Nephron progenitor cell (in vitro differentiated cells): ENCODE measurements at regions not wholly inside any gene's neighbourhood (a gene's known extent, or its start where the extent isn't known, plus 50 kb on each side); places are given as distances from the start of the nearest gene placed in this dataset.

Source experiments
- DNase-seq: peaks from one replicate; pipeline ENCODE4 v3.0.0; 2021
- H3K27ac Mint-ChIP-seq: 2 replicates; pipeline ENCODE4 v1.8.0; 2021; ENCODE audit warnings: mild to moderate bottlenecking, moderate library complexity, mixed read lengths
- H3K27me3 Mint-ChIP-seq: 2 replicates; pipeline ENCODE4 v1.8.0; 2021; ENCODE audit warnings: mild to moderate bottlenecking, low read depth, mixed read lengths; ENCODE audit not compliant: poor library complexity
- H3K36me3 Mint-ChIP-seq: 2 replicates; pipeline ENCODE4 v1.8.0; 2021; ENCODE audit warnings: low read depth, mixed read lengths
- H3K4me1 Mint-ChIP-seq: 2 replicates; pipeline ENCODE4 v1.8.0; 2021; ENCODE audit warnings: mixed read lengths
- H3K4me3 Mint-ChIP-seq: 2 replicates; pipeline ENCODE4 v1.8.0; 2021; ENCODE audit warnings: mild to moderate bottlenecking, moderate library complexity, mixed read lengths
- H3K9me3 Mint-ChIP-seq: 2 replicates; pipeline ENCODE4 v1.8.0; 2021; ENCODE audit warnings: mild to moderate bottlenecking, moderate library complexity, mixed read lengths
- CTCF ChIP-seq: fragments of 200-600 bp; sonication (generic); IDR thresholded peaks from 2 replicates; pipeline ENCODE4 v1.5.0; 2021; ENCODE audit warnings: antibody characterized with exemption

- peaks cover 11% of the 10 kb centered on the region for H3K36me3 Mint-ChIP-seq
- H3K27ac Mint-ChIP-seq: no peak overlapping the region
- peaks cover 26% of the 10 kb centered on the region for H3K4me1 Mint-ChIP-seq
- no peak for DNase-seq
- peaks cover 4% of the 10 kb centered on the region for H3K27me3 Mint-ChIP-seq
- no peak overlapping the region for H3K4me3 Mint-ChIP-seq
- TF ChIP-seq CTCF: no peak
- peaks cover 44% of the 10 kb centered on the region for H3K9me3 Mint-ChIP-seq
Measured at GRCh38 chr1:184294101-184294500, 92.7 kb upstream of the C1orf21 start.

- H3K36me3 Mint-ChIP-seq: peaks cover 6% of the 10 kb centered on the region
- H3K27me3 Mint-ChIP-seq: no peaks in the 10 kb centered on the region
- H3K4me1 Mint-ChIP-seq: peaks cover 32% of the 10 kb centered on the region
- DNase-seq: no peak
- peak overlapping the region; percentile 30 for H3K27ac Mint-ChIP-seq
- no peak for TF ChIP-seq CTCF
- peaks cover 18% of the 10 kb centered on the region for H3K9me3 Mint-ChIP-seq
- no peak overlapping the region for H3K4me3 Mint-ChIP-seq
Measured at GRCh38 chr1:184296466-184297243, 90.2 kb upstream of the C1orf21 start.

- Mint-ChIP-seq H3K27ac (peak overlapping the region; percentile 79), H3K4me3 (no peak overlapping the region), H3K36me3 (peaks cover 3% of the 10 kb centered on the region), H3K9me3 (peaks cover 12% of the 10 kb centered on the region), H3K4me1 (peaks cover 32% of the 10 kb centered on the region), H3K27me3 (no peaks in the 10 kb centered on the region)
- no peak for DNase-seq
- no peak for TF ChIP-seq CTCF
Measured at GRCh38 chr1:184297244-184297750, 89.5 kb upstream of the C1orf21 start.

GRCh38 chr1:184298440-184299405 is 88.1 kb upstream of the C1orf21 start:
- peak overlapping the region; percentile 57 for H3K27ac Mint-ChIP-seq
- peaks cover 2% of the 10 kb centered on the region for H3K36me3 Mint-ChIP-seq
- peaks cover 13% of the 10 kb centered on the region for H3K9me3 Mint-ChIP-seq
- peaks cover 32% of the 10 kb centered on the region for H3K4me1 Mint-ChIP-seq
- no peaks in the 10 kb centered on the region for H3K27me3 Mint-ChIP-seq
- no peak for TF ChIP-seq CTCF
- H3K4me3 Mint-ChIP-seq: peak overlapping the region; percentile 51
- no peak for DNase-seq

GRCh38 chr1:184299406-184299790 is 87.4 kb upstream of the C1orf21 start:
- no peak for TF ChIP-seq CTCF
- H3K4me3 Mint-ChIP-seq: no peak overlapping the region
- H3K36me3 Mint-ChIP-seq: peaks cover 4% of the 10 kb centered on the region
- H3K27ac Mint-ChIP-seq: no peak overlapping the region
- peaks cover 17% of the 10 kb centered on the region for H3K9me3 Mint-ChIP-seq
- DNase-seq: no peak
- H3K27me3 Mint-ChIP-seq: no peaks in the 10 kb centered on the region
- peaks cover 32% of the 10 kb centered on the region for H3K4me1 Mint-ChIP-seq
